ENCODE measurements at regions not wholly inside any gene's neighbourhood (a gene's known extent, or its start where the extent isn't known, plus 50 kb on each side); places are given as distances from the start of the nearest gene placed in this dataset.
"Not testable (repeated sequence)": the region's sequence is repeated elsewhere in the genome, so short reads cannot be mapped to it uniquely, and the experiment has no call there.

GRCh38 chr15:45812200-45812599, 177.4 kb downstream of the SQOR start:
- DNase-seq: no peak

GRCh38 chr15:45817578-45817977, 182.7 kb downstream of the SQOR start:
- not testable (repeated sequence) for DNase-seq

- no peak for DNase-seq
Observed at GRCh38 chr15:45821390-45821789, 186.6 kb downstream of the SQOR start.

GRCh38 chr15:45822968-45823367, 188.1 kb downstream of the SQOR start:
- DNase-seq: not testable (repeated sequence)

GRCh38 chr15:45827275-45827674, 192.4 kb downstream of the SQOR start:
- DNase-seq: no peak

- no peak for DNase-seq
Observed at GRCh38 chr15:45827766-45828165, 192.9 kb downstream of the SQOR start.

- DNase-seq: no peak
Observed at GRCh38 chr15:45829336-45830153, 194.7 kb downstream of the SQOR start.

GRCh38 chr15:45831787-45832186, 197.0 kb downstream of the SQOR start:
- no peak for DNase-seq

- no peak for DNase-seq
Observed at GRCh38 chr15:45834622-45835021, 199.8 kb downstream of the SQOR start.

GRCh38 chr15:45842151-45842550, 207.3 kb downstream of the SQOR start:
- DNase-seq: no peak

- no peak for DNase-seq
Observed at GRCh38 chr15:45847645-45848044, 212.8 kb downstream of the SQOR start.

- no peak for DNase-seq
Observed at GRCh38 chr15:45849136-45849535, 214.3 kb downstream of the SQOR start.

- DNase-seq: no peak
Observed at GRCh38 chr15:45854455-45855202, 219.8 kb downstream of the SQOR start.

- DNase-seq: peak; percentile 26
Observed at GRCh38 chr15:45855210-45855906, 220.5 kb downstream of the SQOR start.

GRCh38 chr15:45855907-45856579, 221.2 kb downstream of the SQOR start:
- no peak for DNase-seq

GRCh38 chr15:45857291-45857690, 222.5 kb downstream of the SQOR start:
- no peak for DNase-seq

- DNase-seq: no peak
Observed at GRCh38 chr15:45858491-45858890, 223.7 kb downstream of the SQOR start.

- DNase-seq: no peak
Observed at GRCh38 chr15:45862034-45862433, 227.2 kb downstream of the SQOR start.

GRCh38 chr15:45863881-45864580, 229.2 kb downstream of the SQOR start:
- no peak for DNase-seq

- no peak for DNase-seq
Observed at GRCh38 chr15:45866616-45867015, 231.8 kb downstream of the SQOR start.

GRCh38 chr15:45867281-45867680, 232.5 kb downstream of the SQOR start:
- no peak for DNase-seq

- no peak for DNase-seq
Observed at GRCh38 chr15:45868109-45868691, 233.4 kb downstream of the SQOR start.

Data from NCI-H1092 treated with DMSO at 0.1 percent for 48 hours (cell line).